Progenitor cell of endocrine pancreas (in vitro differentiated cells): ENCODE measurements at regions not wholly inside any gene's neighbourhood (a gene's known extent, or its start where the extent isn't known, plus 50 kb on each side); places are given as distances from the start of the nearest gene placed in this dataset.

Experiments
- DNase-seq: peaks from one replicate; pipeline ENCODE4 v3.0.0; 2021; ENCODE audit warnings: low spot score; ENCODE audit not compliant: unreplicated experiment
- H3K27ac Mint-ChIP-seq: 2 replicates; pipeline ENCODE4 v1.8.0; 2021; ENCODE audit warnings: mild to moderate bottlenecking, moderate library complexity, mixed read lengths
- H3K27me3 Mint-ChIP-seq: 2 replicates; pipeline ENCODE4 v1.8.0; 2021; ENCODE audit warnings: mixed read lengths
- H3K36me3 Mint-ChIP-seq: 2 replicates; pipeline ENCODE4 v1.8.0; 2022; ENCODE audit warnings: mixed read lengths; ENCODE audit not compliant: insufficient read depth
- H3K4me1 Mint-ChIP-seq: 2 replicates; pipeline ENCODE4 v1.8.0; 2021; ENCODE audit warnings: low read depth, mixed read lengths
- H3K4me3 Mint-ChIP-seq: 2 replicates; pipeline ENCODE4 v1.8.0; 2021; ENCODE audit warnings: low read depth, mild to moderate bottlenecking, moderate library complexity, mixed read lengths
- H3K9me3 Mint-ChIP-seq: 2 replicates; pipeline ENCODE4 v1.8.0; 2021; ENCODE audit warnings: low read depth, mixed read lengths
- TF ChIP-seq, protein P1 (sequence below): fragments of 200-600 bp; sonication (generic); IDR thresholded peaks from one replicate; pipeline ENCODE4 v1.5.0; 2021; ENCODE audit warnings: antibody characterized with exemption, mild to moderate bottlenecking; ENCODE audit not compliant: unreplicated experiment

GRCh38 chr4:110989125-110989524 lies 366.2 kb upstream of the PITX2 start:
- no peaks in the 10 kb centered on the region for H3K9me3 Mint-ChIP-seq

DNA sequence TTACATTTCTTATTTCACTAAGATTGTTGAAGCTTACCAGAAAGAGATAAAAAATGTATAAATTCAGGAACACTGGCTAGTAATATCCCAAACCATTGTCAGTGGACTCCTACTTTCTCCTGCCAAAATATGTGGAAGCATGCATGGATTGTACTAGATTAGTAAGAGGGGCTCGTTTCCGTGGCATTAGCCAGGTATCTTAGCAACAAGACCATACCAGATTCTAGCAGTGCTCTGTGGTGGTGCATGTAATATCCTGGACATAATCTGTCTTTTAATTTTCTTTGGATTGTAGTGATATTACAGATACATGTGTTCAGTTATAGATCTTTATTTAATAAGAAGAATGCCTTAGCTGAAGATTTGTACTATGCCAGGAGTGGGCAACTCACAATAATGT lies 371.9 kb upstream of the PITX2 start:
- Mint-ChIP-seq H3K4me1 (no peaks in the 10 kb centered on the region), H3K36me3 (no peaks in the 10 kb centered on the region), H3K27me3 (no peaks in the 10 kb centered on the region), H3K9me3 (no peaks in the 10 kb centered on the region), H3K27ac (no peak overlapping the region), H3K4me3 (no peak overlapping the region)
- TF ChIP-seq, protein P1, sequence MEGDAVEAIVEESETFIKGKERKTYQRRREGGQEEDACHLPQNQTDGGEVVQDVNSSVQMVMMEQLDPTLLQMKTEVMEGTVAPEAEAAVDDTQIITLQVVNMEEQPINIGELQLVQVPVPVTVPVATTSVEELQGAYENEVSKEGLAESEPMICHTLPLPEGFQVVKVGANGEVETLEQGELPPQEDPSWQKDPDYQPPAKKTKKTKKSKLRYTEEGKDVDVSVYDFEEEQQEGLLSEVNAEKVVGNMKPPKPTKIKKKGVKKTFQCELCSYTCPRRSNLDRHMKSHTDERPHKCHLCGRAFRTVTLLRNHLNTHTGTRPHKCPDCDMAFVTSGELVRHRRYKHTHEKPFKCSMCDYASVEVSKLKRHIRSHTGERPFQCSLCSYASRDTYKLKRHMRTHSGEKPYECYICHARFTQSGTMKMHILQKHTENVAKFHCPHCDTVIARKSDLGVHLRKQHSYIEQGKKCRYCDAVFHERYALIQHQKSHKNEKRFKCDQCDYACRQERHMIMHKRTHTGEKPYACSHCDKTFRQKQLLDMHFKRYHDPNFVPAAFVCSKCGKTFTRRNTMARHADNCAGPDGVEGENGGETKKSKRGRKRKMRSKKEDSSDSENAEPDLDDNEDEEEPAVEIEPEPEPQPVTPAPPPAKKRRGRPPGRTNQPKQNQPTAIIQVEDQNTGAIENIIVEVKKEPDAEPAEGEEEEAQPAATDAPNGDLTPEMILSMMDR, result no peak
- no peak for DNase-seq

More at GRCh38 chr4:110989125-110989524, 366.2 kb upstream of the PITX2 start:
- H3K4me1 Mint-ChIP-seq, result no peaks in the 10 kb centered on the region
- no peak for DNase-seq
- TF ChIP-seq, protein P1, result no peak
- H3K27ac Mint-ChIP-seq, result no peak overlapping the region
- H3K36me3 Mint-ChIP-seq, result no peaks in the 10 kb centered on the region
- no peaks in the 10 kb centered on the region for H3K27me3 Mint-ChIP-seq
- H3K4me3 Mint-ChIP-seq, result no peak overlapping the region

DNA sequence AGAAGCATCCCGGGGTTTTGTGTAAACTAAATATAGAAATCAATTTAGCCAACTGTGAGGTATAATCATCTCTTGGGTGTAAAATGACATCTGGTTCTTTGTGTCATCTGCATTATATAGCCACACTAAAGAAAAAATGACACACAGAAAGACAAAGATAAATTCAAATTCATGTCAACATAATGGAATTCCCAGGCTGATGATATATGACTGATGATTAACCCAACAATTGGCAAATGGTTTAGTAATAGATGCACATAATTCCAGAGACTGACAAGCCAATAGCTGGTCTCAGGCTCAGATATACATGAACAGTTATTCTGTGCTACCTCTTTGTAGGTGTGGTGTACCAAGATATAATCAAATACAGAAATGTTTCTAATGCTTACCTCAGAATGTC lies 375.4 kb upstream of the PITX2 start:
- no peak overlapping the region for H3K27ac Mint-ChIP-seq
- TF ChIP-seq, protein P1, result no peak
- peaks cover 5% of the 10 kb centered on the region for H3K27me3 Mint-ChIP-seq
- H3K9me3 Mint-ChIP-seq, result no peaks in the 10 kb centered on the region
- H3K4me1 Mint-ChIP-seq, result peaks cover 4% of the 10 kb centered on the region
- no peak overlapping the region for H3K4me3 Mint-ChIP-seq
- H3K36me3 Mint-ChIP-seq, result no peaks in the 10 kb centered on the region
- DNase-seq, result no peak

- Mint-ChIP-seq H3K4me1 (no peaks in the 10 kb centered on the region), H3K4me3 (no peak overlapping the region), H3K27me3 (peaks cover 3% of the 10 kb centered on the region), H3K36me3 (no peaks in the 10 kb centered on the region), H3K9me3 (no peaks in the 10 kb centered on the region), H3K27ac (no peak overlapping the region)
- TF ChIP-seq, protein P1, result no peak
- no peak for DNase-seq
These were observed 388.6 kb upstream of the PITX2 start for GRCh38 chr4:111011458-111011857.

DNA sequence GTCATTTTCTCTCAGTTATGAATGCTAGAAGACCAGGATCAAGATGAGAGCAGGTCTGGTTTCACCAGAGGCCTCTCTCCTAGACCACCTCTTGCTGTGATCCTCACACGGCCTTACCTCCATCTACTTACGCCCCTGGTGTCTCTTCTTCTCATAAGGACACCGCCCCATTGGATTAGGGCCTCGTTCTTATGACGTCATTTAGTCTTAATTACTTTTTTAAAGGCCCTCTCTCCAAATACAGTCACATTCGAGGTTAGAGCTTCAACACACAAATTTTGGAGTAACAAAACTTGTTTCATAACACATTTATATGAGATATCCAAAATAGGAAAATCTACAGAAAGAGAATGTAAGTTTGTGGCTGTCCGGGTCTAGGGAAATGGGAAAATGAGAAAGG lies 391.0 kb upstream of the PITX2 start:
- Mint-ChIP-seq H3K4me3 (no peak overlapping the region), H3K9me3 (no peaks in the 10 kb centered on the region), H3K27me3 (peaks cover 3% of the 10 kb centered on the region), H3K4me1 (peaks cover 4% of the 10 kb centered on the region), H3K27ac (no peak overlapping the region), H3K36me3 (no peaks in the 10 kb centered on the region)
- no peak for DNase-seq
- TF ChIP-seq, protein P1, result no peak
